HG03103 (cell line): ENCODE measurements at regions not wholly inside any gene's neighbourhood (a gene's known extent, or its start where the extent isn't known, plus 50 kb on each side); places are given as distances from the start of the nearest gene placed in this dataset.
"Not testable (repeated sequence)": the region's sequence is repeated elsewhere in the genome, so short reads cannot be mapped to it uniquely, and the experiment has no call there.

ENCODE experiments used
- ATAC-seq: cut with Tn5 transposase; IDR thresholded peaks from one replicate; pipeline ENCODE4 v1.9.1; 2021; ENCODE audit warnings: low read depth; ENCODE audit not compliant: unreplicated experiment

DNA sequence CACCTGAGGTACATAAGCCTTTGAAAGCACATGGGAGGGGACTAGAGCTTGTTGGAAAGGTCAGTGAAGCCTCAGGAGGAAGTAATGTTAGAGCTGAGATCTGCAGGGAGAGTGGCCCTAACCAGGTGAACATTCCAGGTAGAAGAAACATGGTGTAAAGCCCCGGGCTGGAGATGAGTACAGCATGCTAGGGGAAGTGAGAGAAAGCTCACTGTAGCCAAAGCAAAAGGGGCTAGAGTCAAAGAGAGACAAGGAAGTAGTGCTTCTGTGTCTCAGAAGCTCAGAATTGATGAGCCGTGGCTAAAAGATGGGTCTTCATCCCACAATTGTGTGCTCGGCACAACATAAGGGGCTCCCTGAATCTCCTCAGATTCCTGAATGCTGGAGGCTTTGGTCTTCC lies 481.8 kb downstream of the XYLT1 start:
- ATAC-seq, result no peak

DNA sequence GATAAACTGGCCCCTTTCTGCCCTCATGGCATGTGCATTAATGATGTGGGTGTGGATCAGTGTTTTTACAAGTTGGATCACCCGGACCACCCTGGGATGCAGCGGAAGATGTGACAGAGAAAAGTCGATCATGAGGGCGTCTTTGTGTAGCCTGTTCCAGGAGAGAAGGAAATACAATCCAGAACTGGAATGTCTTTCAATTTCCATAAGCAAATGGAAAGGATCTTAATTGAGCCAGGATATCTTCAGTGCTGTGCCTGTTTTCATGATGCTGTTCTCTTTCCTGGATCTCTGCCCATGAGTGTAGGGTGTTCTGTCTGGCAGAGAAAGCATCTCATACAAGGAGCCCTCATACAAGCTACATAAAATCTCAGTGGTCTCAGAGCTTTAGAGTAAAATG lies 481.4 kb downstream of the XYLT1 start:
- no peak for ATAC-seq

DNA sequence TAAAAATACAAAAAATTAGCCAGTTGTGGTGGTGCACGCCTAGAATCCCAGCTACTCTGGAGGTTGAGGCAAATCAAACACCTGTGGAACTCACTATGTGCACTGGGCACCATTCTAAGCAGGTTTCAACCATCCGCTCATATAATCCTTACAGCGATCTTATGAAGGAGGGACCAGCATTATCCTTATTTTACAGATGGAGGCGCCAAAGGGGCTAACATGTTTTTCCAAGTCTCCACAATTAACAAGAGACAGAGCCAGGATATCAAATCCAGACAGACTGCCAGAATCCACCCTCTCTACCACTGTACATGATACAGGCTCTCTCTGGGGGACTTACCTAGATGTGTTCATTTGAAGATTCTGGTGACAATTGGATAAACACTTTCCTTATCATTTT lies 479.0 kb downstream of the XYLT1 start:
- no peak for ATAC-seq

GRCh38 chr16:16992975-16993765 lies 477.6 kb downstream of the XYLT1 start:
- ATAC-seq, result no peak

- no peak for ATAC-seq
Observed at GRCh38 chr16:16994831-16995230, 475.9 kb downstream of the XYLT1 start.

GRCh38 chr16:16996827-16997226 lies 473.9 kb downstream of the XYLT1 start:
- ATAC-seq, result no peak

DNA sequence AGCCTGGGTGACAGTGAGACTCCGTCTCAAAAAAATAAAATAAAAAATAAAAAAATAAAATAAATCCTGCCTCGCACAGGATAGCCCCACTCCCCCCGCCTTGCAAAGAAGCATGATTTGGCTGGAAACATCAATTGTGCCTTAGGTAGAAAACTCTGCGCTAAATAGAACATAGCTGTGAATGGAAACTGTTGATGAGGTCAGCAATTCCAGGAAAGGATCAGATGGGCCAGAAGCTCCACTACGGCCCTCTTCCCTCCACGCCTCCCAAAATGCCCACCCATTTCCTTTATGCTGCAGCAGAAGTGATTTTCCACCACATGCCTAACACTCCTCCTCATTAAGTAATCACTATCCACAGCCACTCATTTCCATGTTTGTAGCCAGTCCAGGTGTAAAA lies 473.4 kb downstream of the XYLT1 start:
- ATAC-seq, result no peak

DNA sequence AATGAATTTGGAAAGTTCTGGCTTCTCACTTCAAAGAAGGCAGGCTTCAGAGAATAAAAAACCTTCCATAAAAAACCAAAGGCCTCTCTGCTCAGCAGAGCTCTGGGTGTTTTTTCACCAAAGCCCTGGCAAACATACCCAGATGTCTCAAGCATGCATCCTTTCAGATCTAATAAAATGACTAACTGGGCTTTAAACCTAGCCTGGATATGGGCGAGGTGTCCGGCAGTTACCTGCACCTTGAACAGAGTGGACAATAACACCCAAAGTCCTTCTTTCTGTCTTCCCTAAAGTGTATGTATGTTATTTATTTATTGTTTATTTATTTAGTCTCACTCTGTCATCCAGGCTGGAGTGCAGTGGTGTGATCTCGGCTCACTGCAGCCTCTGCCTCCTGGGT lies 469.3 kb downstream of the XYLT1 start:
- ATAC-seq, result no peak

GRCh38 chr16:17002565-17002964 lies 468.2 kb downstream of the XYLT1 start:
- ATAC-seq, result no peak

DNA sequence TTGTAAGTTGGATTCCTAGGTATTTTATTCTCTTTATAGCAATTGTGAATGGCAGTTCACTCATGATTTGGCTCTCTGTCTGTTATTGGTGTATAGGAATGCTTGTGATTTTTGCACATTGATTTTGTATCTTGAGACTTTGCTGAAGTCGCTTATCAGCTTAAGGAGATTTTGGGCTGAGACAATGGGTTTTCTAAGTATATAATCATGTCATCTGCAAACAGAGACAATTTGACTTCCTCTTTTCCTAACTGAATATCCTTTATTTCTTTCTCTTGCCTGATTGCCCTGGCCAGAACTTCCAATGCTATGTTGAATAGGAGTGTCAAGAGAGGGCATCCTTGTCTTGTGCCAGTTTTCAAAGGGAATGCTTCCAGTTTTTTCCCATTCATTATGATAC lies 464.8 kb downstream of the XYLT1 start:
- ATAC-seq, result not testable (repeated sequence)

DNA sequence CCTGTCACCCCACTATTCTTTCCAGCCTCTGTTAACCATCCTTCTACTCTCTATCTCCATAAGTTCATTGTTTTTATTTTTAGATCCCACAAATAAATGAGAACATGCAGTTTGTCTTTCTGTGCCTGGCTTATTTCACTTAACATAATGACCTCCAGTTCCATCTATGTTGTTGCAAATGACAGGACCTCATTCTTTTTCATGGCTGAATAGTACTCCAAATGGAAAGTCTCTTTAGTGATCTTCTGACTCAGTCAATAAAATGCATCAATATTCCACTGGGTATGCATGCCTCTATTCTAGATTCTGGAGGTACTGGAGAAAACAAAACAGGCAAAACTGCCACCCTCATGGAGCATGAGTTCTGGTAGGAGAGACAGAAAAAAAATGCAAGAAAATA lies 459.0 kb downstream of the XYLT1 start:
- ATAC-seq, result no peak

- no peak for ATAC-seq
Observed at GRCh38 chr16:17013038-17013437, 457.7 kb downstream of the XYLT1 start.

- no peak for ATAC-seq
Observed at GRCh38 chr16:17014484-17015121, 456.2 kb downstream of the XYLT1 start.

- ATAC-seq, result no peak
Observed at GRCh38 chr16:17015702-17016101, 455.1 kb downstream of the XYLT1 start.

DNA sequence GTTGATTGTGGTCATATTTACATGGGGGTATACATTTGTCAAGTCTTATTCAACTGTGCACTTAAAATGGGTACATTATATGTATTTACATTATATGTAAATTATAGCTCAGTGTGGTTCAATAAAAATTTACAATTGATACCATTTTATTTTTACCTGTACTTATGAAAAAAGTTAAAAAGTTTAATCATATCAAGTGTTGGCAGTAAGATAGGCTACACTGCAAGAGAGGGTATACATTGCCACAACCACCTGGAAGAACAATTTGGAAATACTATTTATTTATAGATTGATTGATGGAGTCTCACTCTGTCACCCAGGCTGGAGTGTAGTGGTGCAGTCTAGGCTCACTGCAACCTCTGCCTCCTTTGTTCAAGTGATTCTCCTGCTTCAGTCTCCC lies 453.3 kb downstream of the XYLT1 start:
- no peak for ATAC-seq

- ATAC-seq, result no peak
Observed at GRCh38 chr16:17018585-17018939, 452.2 kb downstream of the XYLT1 start.

DNA sequence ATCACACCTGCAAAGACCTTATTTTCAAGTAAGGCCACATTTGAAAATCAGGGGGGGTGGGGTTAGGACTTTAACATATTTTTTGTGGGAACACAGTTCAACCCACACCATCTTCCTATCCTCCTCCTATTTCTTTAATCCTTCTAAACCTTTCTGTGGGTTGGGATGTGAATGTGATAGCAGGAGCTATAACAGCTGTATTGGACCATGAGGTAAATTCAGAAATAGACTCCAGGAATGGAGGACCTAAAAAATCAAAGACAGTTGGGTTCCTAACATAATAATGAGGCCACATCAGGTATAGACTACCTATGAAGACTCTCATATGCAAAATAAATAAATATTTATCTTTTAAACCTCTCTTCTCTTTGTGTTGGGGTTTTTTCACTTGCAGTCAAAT lies 451.4 kb downstream of the XYLT1 start:
- ATAC-seq, result no peak

- no peak for ATAC-seq
Observed at GRCh38 chr16:17023606-17024005, 447.2 kb downstream of the XYLT1 start.

DNA sequence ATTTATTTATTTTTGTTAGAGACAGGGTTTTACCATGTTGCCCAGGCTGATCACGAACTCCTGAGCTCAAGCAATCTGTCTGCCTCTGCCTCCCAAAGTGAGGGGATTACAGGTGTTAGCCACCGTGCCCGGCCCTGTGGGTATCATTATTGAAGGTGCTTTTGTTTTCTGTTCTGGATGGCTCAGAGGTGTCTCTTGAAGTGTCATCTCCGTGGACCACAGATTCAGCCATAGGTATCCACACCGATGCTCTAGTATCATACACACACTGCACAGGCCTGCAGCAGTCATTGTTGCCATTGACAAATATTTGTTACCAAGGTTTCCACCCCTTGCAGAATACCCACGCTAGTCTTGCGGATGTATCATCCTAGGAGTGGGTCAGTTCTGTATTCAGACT lies 446.2 kb downstream of the XYLT1 start:
- ATAC-seq, result no peak

DNA sequence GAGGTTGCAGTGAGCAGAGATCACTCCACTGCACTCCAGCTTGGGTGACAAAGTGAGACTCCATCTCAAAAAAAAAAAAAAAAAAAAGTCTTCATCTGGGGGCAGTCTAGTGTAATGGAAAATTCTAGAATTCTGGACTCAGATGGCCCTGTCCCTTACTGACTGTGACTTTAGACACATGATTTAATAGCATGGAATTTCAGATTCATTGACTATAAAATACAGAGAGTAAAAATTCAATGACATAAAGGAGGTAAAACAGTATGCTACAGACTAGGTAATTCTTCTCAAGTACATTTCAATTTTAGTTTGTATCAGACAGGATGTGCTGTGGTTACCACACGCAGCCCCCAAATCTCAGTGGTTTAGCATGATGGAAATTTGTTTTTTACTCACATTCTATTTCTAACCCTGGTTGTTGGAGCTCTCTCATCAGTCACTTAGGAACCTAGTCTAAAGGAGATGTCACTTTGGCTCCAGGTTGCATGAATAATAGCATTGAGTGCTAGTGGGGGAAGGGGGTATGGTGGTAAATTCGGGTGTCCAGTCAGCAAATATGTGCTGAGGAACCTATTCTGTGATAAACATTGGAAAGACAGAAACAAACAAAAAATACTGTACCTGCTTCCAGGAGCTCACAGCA lies 444.0 kb downstream of the XYLT1 start:
- ATAC-seq, result peak; percentile 84

DNA sequence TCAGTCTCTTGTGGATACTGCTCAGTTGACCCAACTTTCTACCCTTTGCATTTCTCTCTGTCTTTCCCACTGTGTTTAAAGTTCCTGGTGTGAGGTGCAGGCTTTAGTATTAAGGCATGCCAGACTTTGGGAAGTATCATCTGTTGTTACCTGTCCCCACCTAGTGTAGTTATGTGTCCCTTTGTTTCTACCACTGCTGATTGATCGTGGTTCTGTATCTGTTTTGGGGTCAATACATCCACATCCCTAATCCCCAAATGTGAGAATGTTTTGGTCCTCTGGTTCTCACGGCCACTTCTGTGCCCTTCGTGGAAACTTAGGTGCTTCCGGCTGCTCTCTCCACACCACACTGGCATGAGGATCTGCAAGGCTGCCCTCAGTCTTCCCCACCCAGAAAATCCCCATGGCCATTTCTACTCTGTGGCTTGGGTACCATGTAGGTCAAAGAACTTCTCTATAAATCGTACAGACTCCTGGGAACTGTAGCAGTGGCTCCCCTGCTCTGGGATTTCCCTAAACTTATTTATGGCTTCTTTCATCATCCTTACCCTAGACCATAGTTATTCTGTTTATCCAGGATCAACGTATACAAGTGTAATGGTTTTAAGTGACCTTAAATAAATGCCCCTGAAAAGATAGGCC lies 443.2 kb downstream of the XYLT1 start:
- no peak for ATAC-seq
